H1 (cell line): ENCODE measurements at regions not wholly inside any gene's neighbourhood (a gene's known extent, or its start where the extent isn't known, plus 50 kb on each side); places are given as distances from the start of the nearest gene placed in this dataset.

Experiments
- CTCF ChIA-PET: fragments of 300-600 bp; sonication (Branson Sonifier 250); formaldehyde crosslinking; loops from one replicate; lab custom pipeline; 2021; ENCODE audit not compliant: partially characterized antibody; lab: Charles Lee
- POLR2A ChIA-PET: fragments of 300-600 bp; sonication (Branson Sonifier 250); formaldehyde crosslinking; loops from one replicate; lab custom pipeline; 2021; ENCODE audit warnings: inconsistent platforms; ENCODE audit not compliant: partially characterized antibody; lab: Charles Lee
- DNase-seq, 2 experiments: peaks; one replicate each; pipeline versions ENCODE4 v3.0.0 to v3.0.0-alpha.2; 2010 to 2022; ENCODE audit warnings: low spot score in 2 of 2, low read depth in 1 of 2, mixed read lengths in 1 of 2
- FAIRE-seq: peaks from 2 replicates; lab custom pipeline; 2011; peaks lifted over from hg19 to GRCh38; lab: Jason Lieb, UNC
- H2AFZ ChIP-seq: 2 replicates; pipeline ENCODE4 v1.8.1; 2012; ENCODE audit warnings: low read length, inconsistent platforms
- H2AK5ac ChIP-seq: 2 replicates; pipeline ENCODE4 v1.6.1; 2013; ENCODE audit warnings: low read depth, low read length
- H2BK120ac ChIP-seq: replicated peaks from 2 replicates; pipeline ENCODE3; 2013; ENCODE audit warnings: low read depth, low read length, inconsistent platforms
- H2BK12ac ChIP-seq: 2 replicates; pipeline ENCODE4 v1.6.1; 2013; ENCODE audit warnings: low read depth, low read length
- H2BK15ac ChIP-seq: 2 replicates; pipeline ENCODE4 v1.6.1; 2013; ENCODE audit warnings: low read length
- H2BK20ac ChIP-seq: 2 replicates; pipeline ENCODE4 v1.6.1; 2013; ENCODE audit warnings: low read length
- H2BK5ac ChIP-seq: 2 replicates; pipeline ENCODE4 v1.6.1; 2013; ENCODE audit warnings: low read depth, low read length
- H3K14ac ChIP-seq: 2 replicates; pipeline ENCODE4 v1.6.1; 2013; ENCODE audit warnings: inconsistent platforms; ENCODE audit not compliant: insufficient read length
- H3K18ac ChIP-seq: 2 replicates; pipeline ENCODE4 v1.6.1; 2013; ENCODE audit warnings: low read length; ENCODE audit errors: extremely low read depth
- H3K23ac ChIP-seq: 2 replicates; pipeline ENCODE4 v1.6.1; 2013; ENCODE audit warnings: inconsistent platforms; ENCODE audit not compliant: insufficient read length
- H3K23me2 ChIP-seq: 2 replicates; pipeline ENCODE4 v1.6.1; 2013; ENCODE audit warnings: low read depth, low read length
- H3K27ac ChIP-seq: 2 replicates; pipeline ENCODE4 v1.6.1; 2011; ENCODE audit warnings: low read depth, low read length, inconsistent platforms
- H3K27me3 ChIP-seq, 4 experiments: replicated peaks in 1 of 4; 1 replicate in 1 of 4; 2 replicates in 3 of 4; pipeline versions ENCODE4 v1.6.1 to v1.8.1; 2011 to 2013; ENCODE audit warnings: low read length in 3 of 4, mild to moderate bottlenecking in 3 of 4, inconsistent platforms in 2 of 4, mixed read lengths in 2 of 4, moderate library complexity in 1 of 4; ENCODE audit not compliant: control insufficient read depth in 3 of 4, insufficient read depth in 3 of 4; ENCODE audit errors: extremely low read depth in 1 of 4
- H3K36me3 ChIP-seq, 4 experiments: 2 replicates each; pipeline versions ENCODE4 v1.6.1 to v1.8.1; 2011 to 2013; ENCODE audit warnings: mild to moderate bottlenecking in 4 of 4, low read length in 3 of 4, moderate library complexity in 2 of 4, control low read depth in 1 of 4, inconsistent platforms in 1 of 4; ENCODE audit not compliant: insufficient read depth in 4 of 4, control insufficient read depth in 2 of 4
- H3K4ac ChIP-seq: replicated peaks from 2 replicates; pipeline ENCODE3; 2013; ENCODE audit warnings: low read length, low read depth, mixed read lengths, inconsistent platforms; ENCODE audit not compliant: insufficient read length
- H3K4me1 ChIP-seq, 4 experiments: replicated peaks in 1 of 4; 1 replicate in 1 of 4; 2 replicates in 3 of 4; pipeline versions ENCODE4 v1.6.1 to v1.8.1; 2011 to 2013; ENCODE audit warnings: low read length in 3 of 4, inconsistent platforms in 2 of 4, mixed read lengths in 1 of 4; ENCODE audit not compliant: insufficient read depth in 4 of 4, control insufficient read depth in 3 of 4
- H3K4me2 ChIP-seq, 2 experiments: 2 replicates each; pipeline versions ENCODE4 v1.6.1 to v1.8.1; 2011 to 2013; ENCODE audit warnings: low read depth in 2 of 2, low read length in 2 of 2, control low read depth in 1 of 2, inconsistent platforms in 1 of 2, mild to moderate bottlenecking in 1 of 2; ENCODE audit not compliant: insufficient read depth in 1 of 2
- H3K4me3 ChIP-seq, 4 experiments: fragments of 200-600, 300-600 bp in 1 of 4; sonication (generic), shearing (Covaris generic), sonication (Bioruptor Twin) in 1 of 4; 2 replicates each; pipeline versions ENCODE4 v1.5.1 to v1.8.1; 2011 to 2016; ENCODE audit warnings: low read length in 4 of 4, low read depth in 3 of 4, control low read depth in 2 of 4, inconsistent platforms in 2 of 4, mild to moderate bottlenecking in 2 of 4, mixed read lengths in 1 of 4, moderate library complexity in 1 of 4; ENCODE audit not compliant: insufficient read depth in 2 of 4; ENCODE audit errors: extremely low read depth in 1 of 4
- H3K56ac ChIP-seq: replicated peaks from 2 replicates; pipeline ENCODE3; 2013; ENCODE audit warnings: low read depth, mild to moderate bottlenecking, mixed read lengths, low read length, inconsistent platforms; ENCODE audit not compliant: insufficient read length
- H3K79me1 ChIP-seq: 2 replicates; pipeline ENCODE4 v1.6.1; 2013; ENCODE audit warnings: low read depth, low read length, control low read depth
- H3K79me2 ChIP-seq, 2 experiments: 2 replicates each; pipeline versions ENCODE4 v1.6.1 to v1.8.1; 2012 to 2013; ENCODE audit warnings: low read length in 2 of 2, mild to moderate bottlenecking in 2 of 2, inconsistent platforms in 1 of 2; ENCODE audit not compliant: insufficient read depth in 2 of 2, control insufficient read depth in 1 of 2
- H3K9ac ChIP-seq, 4 experiments: replicated peaks in 1 of 4; 1 replicate in 1 of 4; 2 replicates in 3 of 4; pipeline versions ENCODE4 v1.6.1 to v1.8.1; 2011 to 2013; ENCODE audit warnings: low read depth in 3 of 4, low read length in 3 of 4, control low read depth in 2 of 4, mild to moderate bottlenecking in 2 of 4, moderate library complexity in 2 of 4, inconsistent platforms in 1 of 4; ENCODE audit errors: extremely low read depth in 1 of 4
- H3K9me3 ChIP-seq, 2 experiments: 2 replicates each; pipeline versions ENCODE4 v1.6.1 to v1.8.1; 2012 to 2013; ENCODE audit warnings: mild to moderate bottlenecking in 2 of 2, moderate library complexity in 2 of 2, control low read depth in 1 of 2, inconsistent platforms in 1 of 2, low read depth in 1 of 2, low read length in 1 of 2, mixed read lengths in 1 of 2; ENCODE audit not compliant: insufficient read depth in 2 of 2
- H4K20me1 ChIP-seq, 2 experiments: replicated peaks in 1 of 2; 2 replicates each; pipeline versions ENCODE3 to v1.8.1; 2011 to 2013; ENCODE audit warnings: inconsistent platforms in 2 of 2, low read length in 2 of 2, mild to moderate bottlenecking in 1 of 2; ENCODE audit not compliant: insufficient read depth in 2 of 2, control insufficient read depth in 1 of 2
- H4K5ac ChIP-seq: 2 replicates; pipeline ENCODE4 v1.6.1; 2013; ENCODE audit warnings: low read length, low read depth, mixed read lengths, inconsistent platforms; ENCODE audit not compliant: insufficient read length
- H4K8ac ChIP-seq: 2 replicates; pipeline ENCODE4 v1.8.0; 2013; ENCODE audit warnings: mild to moderate bottlenecking, moderate library complexity, low read length, inconsistent platforms; ENCODE audit not compliant: insufficient read depth; ENCODE audit errors: extremely low read depth
- H4K91ac ChIP-seq: replicated peaks from 2 replicates; pipeline ENCODE3; 2013; ENCODE audit warnings: low read length, mixed read lengths, inconsistent platforms; ENCODE audit not compliant: insufficient read length
- BCL11A ChIP-seq, 2 experiments: IDR thresholded peaks; one replicate each; pipeline ENCODE4 v1.6.1; 2011; ENCODE audit warnings: low read depth in 2 of 2, low read length in 2 of 2, mild to moderate bottlenecking in 2 of 2
- JUN ChIP-seq: IDR thresholded peaks from 2 replicates; pipeline ENCODE4 v1.6.1; 2011; ENCODE audit warnings: low read depth, mild to moderate bottlenecking, improper control_type of control experiment, low read length
- NRF1 ChIP-seq: IDR thresholded peaks from 2 replicates; pipeline ENCODE4 v1.6.1; 2011; ENCODE audit warnings: mild to moderate bottlenecking, low read depth, low read length, improper control_type of control experiment
- SRF ChIP-seq: IDR thresholded peaks from 2 replicates; pipeline ENCODE4 v1.6.1; 2011; ENCODE audit warnings: mild to moderate bottlenecking, low read depth, low read length, moderate library complexity

DNA sequence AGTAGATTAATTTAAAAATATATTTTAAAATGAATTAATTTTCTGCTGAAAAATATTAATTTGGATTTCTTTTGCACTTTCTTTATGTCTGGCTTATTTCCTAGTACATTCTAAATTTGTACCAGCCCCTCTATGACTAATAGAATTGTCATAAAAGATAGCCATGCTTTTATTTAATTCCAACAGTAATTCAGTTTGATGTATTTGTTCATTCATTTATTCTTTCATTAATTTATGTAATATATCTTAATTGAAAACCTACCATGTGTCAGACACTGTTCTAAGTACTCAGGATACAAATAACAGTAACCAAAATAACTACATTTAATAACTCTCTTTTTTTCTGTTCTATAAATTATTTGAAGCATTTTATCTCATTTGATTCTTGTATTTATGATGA, 264.0 kb upstream of the CCDC179 start:
- no peak overlapping the region for H3K4ac ChIP-seq
- no peaks in the 10 kb centered on the region for H4K20me1 ChIP-seq
- no peak overlapping the region for H3K9ac ChIP-seq
- no peak overlapping the region for H2BK12ac ChIP-seq
- H2BK5ac ChIP-seq, result no peak overlapping the region
- CTCF ChIA-PET, result interaction anchor here (1.2 kb wide), 1 partner anchor 11 kb away, joined by 3 read pairs; no protein-coding TSS in a partner anchor
- no peak overlapping the region for H3K56ac ChIP-seq
- FAIRE-seq (no peak), DNase-seq (no peak)
- no peak overlapping the region for H3K4me3 ChIP-seq
- no peak overlapping the region for H4K5ac ChIP-seq
- no peak overlapping the region for H3K18ac ChIP-seq
- no peaks in the 10 kb centered on the region for H3K36me3 ChIP-seq
- H3K23me2 ChIP-seq, result no peaks in the 10 kb centered on the region; the same call in 1 of the 2 replicates
- H3K27ac ChIP-seq, result no peak overlapping the region
- H2AK5ac ChIP-seq, result no peak overlapping the region
- H4K8ac ChIP-seq, result no peak overlapping the region
- H4K91ac ChIP-seq, result no peak overlapping the region
- POLR2A ChIA-PET, result no interaction called here
- no peaks in the 10 kb centered on the region for H3K27me3 ChIP-seq
- TF ChIP-seq SRF, result no peak
- TF ChIP-seq JUN, result no peak
- TF ChIP-seq NRF1, result no peak
- no peak for TF ChIP-seq BCL11A (IDR thresholded peaks at IDR 0.05; ENCODE audit: low read depth in 2 of 2, low read length in 2 of 2)
- no peak overlapping the region for H2BK20ac ChIP-seq
- 0 out of 4 replicates have a peak, but pooled peaks cover 3 to 4% of the 10 kb centered on the region in 2 experiments for H3K9me3 ChIP-seq
- no peak overlapping the region for H3K23ac ChIP-seq
- H2BK120ac ChIP-seq, result no peak overlapping the region
- peaks cover 0 to 3% (median 0%) of the 10 kb centered on the region in 4 experiments; a peak in 1 of 7 replicates for H3K4me1 ChIP-seq
- H2BK15ac ChIP-seq, result no peak overlapping the region
- H2AFZ ChIP-seq, result no peak overlapping the region
- no peaks in the 10 kb centered on the region for H3K79me2 ChIP-seq
- no peak overlapping the region for H3K4me2 ChIP-seq
- H3K79me1 ChIP-seq, result no peaks in the 10 kb centered on the region
- no peak overlapping the region for H3K14ac ChIP-seq
